CD14-positive monocyte (primary cell): ENCODE measurements at regions not wholly inside any gene's neighbourhood (a gene's known extent, or its start where the extent isn't known, plus 50 kb on each side); places are given as distances from the start of the nearest gene placed in this dataset.

Experiments used
- DNase-seq, 3 donors: peaks; one replicate each; pipeline ENCODE4 v3.0.0-alpha.2; 2011 to 2022
- H2AFZ ChIP-seq: 2 replicates; pipeline ENCODE4 v1.6.0; 2012; ENCODE audit warnings: mild to moderate bottlenecking, low read depth, low read length, inconsistent platforms; ENCODE audit not compliant: insufficient read depth, poor library complexity, severe bottlenecking
- H3K27ac ChIP-seq, 2 donors: 1 replicate in 1 of 2; 2 replicates in 1 of 2; pipeline ENCODE4 v1.5.1; 2012 to 2013; ENCODE audit warnings: low read length in 2 of 2, control low read depth in 1 of 2, inconsistent platforms in 1 of 2, low read depth in 1 of 2, mild to moderate bottlenecking in 1 of 2
- H3K27me3 ChIP-seq, 2 donors: one replicate each; pipeline versions ENCODE4 v1.6.0 to v1.6.1; 2011 to 2013; ENCODE audit warnings: low read length in 2 of 2; ENCODE audit not compliant: control insufficient read depth in 2 of 2, insufficient read depth in 2 of 2
- H3K36me3 ChIP-seq, 2 donors: replicated peaks in 1 of 2; 1 replicate in 1 of 2; 2 replicates in 1 of 2; pipeline versions ENCODE4 v1.5.1 to v1.6.1; 2012 to 2013; ENCODE audit warnings: low read length in 2 of 2, control low read depth in 1 of 2, inconsistent platforms in 1 of 2, mild to moderate bottlenecking in 1 of 2; ENCODE audit not compliant: insufficient read depth in 2 of 2, control insufficient read depth in 1 of 2
- H3K4me1 ChIP-seq, 2 donors: 1 replicate in 1 of 2; 2 replicates in 1 of 2; pipeline versions ENCODE4 v1.5.1 to v1.6.1; 2012 to 2013; ENCODE audit warnings: low read length in 2 of 2, control low read depth in 1 of 2, inconsistent platforms in 1 of 2, mild to moderate bottlenecking in 1 of 2, moderate library complexity in 1 of 2; ENCODE audit not compliant: insufficient read depth in 2 of 2, control insufficient read depth in 1 of 2
- H3K4me2 ChIP-seq: replicated peaks from 2 replicates; pipeline ENCODE3; 2012; ENCODE audit warnings: low read length, moderate library complexity, mild to moderate bottlenecking; ENCODE audit not compliant: poor library complexity, severe bottlenecking; ENCODE audit errors: extremely low read depth
- H3K4me3 ChIP-seq, 3 experiments: fragments of 200-600 bp in 1 of 3; sonication (generic) in 1 of 3; replicated peaks in 1 of 3; 1 replicate in 2 of 3; 2 replicates in 1 of 3; pipeline ENCODE4 v1.5.1; 2011 to 2013; ENCODE audit warnings: low read length in 3 of 3, mild to moderate bottlenecking in 3 of 3, control low read depth in 2 of 3, low read depth in 2 of 3, inconsistent platforms in 1 of 3, moderate library complexity in 1 of 3
- H3K79me2 ChIP-seq: 2 replicates; pipeline ENCODE4 v1.6.0; 2012; ENCODE audit warnings: mild to moderate bottlenecking, control low read depth, inconsistent platforms, low read length, moderate library complexity; ENCODE audit not compliant: insufficient read depth
- H3K9ac ChIP-seq: 2 replicates; pipeline ENCODE4 v1.6.0; 2017; ENCODE audit warnings: low read length, mild to moderate bottlenecking; ENCODE audit not compliant: insufficient read depth, poor library complexity, severe bottlenecking
- H3K9me3 ChIP-seq, 2 donors: replicated peaks in 1 of 2; 1 replicate in 1 of 2; 2 replicates in 1 of 2; pipeline versions ENCODE4 v1.5.1 to v1.6.1; 2012 to 2013; ENCODE audit warnings: low read length in 2 of 2, control low read depth in 1 of 2; ENCODE audit not compliant: control insufficient read depth in 1 of 2, insufficient read depth in 1 of 2
- H4K20me1 ChIP-seq: 2 replicates; pipeline ENCODE4 v1.6.0; 2012; ENCODE audit warnings: mild to moderate bottlenecking, low read length, control low read depth, moderate library complexity; ENCODE audit not compliant: insufficient read depth
- H3K27ac Mint-ChIP-seq, 7 donors: one replicate each; pipeline ENCODE4 v1.8.0; 2020; ENCODE audit warnings: mild to moderate bottlenecking in 7 of 7, mixed read lengths in 7 of 7, moderate library complexity in 6 of 7, inconsistent platforms in 2 of 7
- H3K27me3 Mint-ChIP-seq, 3 donors: one replicate each; pipeline ENCODE4 v1.8.0; 2021 to 2022; ENCODE audit warnings: low read depth in 3 of 3, mild to moderate bottlenecking in 3 of 3, mixed read lengths in 3 of 3, moderate library complexity in 3 of 3, inconsistent platforms in 1 of 3
- H3K36me3 Mint-ChIP-seq, 2 donors: one replicate each; pipeline ENCODE4 v1.8.0; 2020; ENCODE audit warnings: mixed read lengths in 2 of 2, inconsistent platforms in 1 of 2, mild to moderate bottlenecking in 1 of 2
- H3K4me1 Mint-ChIP-seq: one replicate; pipeline ENCODE4 v1.8.0; 2020; ENCODE audit warnings: mild to moderate bottlenecking, mixed read lengths
- H3K4me3 Mint-ChIP-seq, 2 donors: one replicate each; pipeline ENCODE4 v1.8.0; 2020; ENCODE audit warnings: mild to moderate bottlenecking in 2 of 2, mixed read lengths in 2 of 2, moderate library complexity in 1 of 2
- H3K9me3 Mint-ChIP-seq, 7 donors: one replicate each; pipeline ENCODE4 v1.8.0; 2020 to 2022; ENCODE audit warnings: mixed read lengths in 7 of 7, mild to moderate bottlenecking in 6 of 7, moderate library complexity in 6 of 7, inconsistent platforms in 2 of 7
- WGBS: methylation state at CpG from one replicate; pipeline ENCODE4 v1.1.5; 2013; ENCODE audit warnings: missing lambda C conversion rate; ENCODE audit not compliant: insufficient coverage; 5-methylcytosine and 5-hydroxymethylcytosine counted together
- intact Hi-C, 2 donors: fragments of 100-400 bp; cut with micrococcal nuclease; formaldehyde crosslinking; loops; one replicate each; pipeline versions ENCODE4 v1.15.0 to v1.15.1; 2023
- TF ChIP-seq, protein P1 (sequence below): fragments of 200-600 bp; IDR thresholded peaks from one replicate; pipeline ENCODE4 v1.8.0; 2022; ENCODE audit warnings: antibody characterized with exemption, mild to moderate bottlenecking

DNA sequence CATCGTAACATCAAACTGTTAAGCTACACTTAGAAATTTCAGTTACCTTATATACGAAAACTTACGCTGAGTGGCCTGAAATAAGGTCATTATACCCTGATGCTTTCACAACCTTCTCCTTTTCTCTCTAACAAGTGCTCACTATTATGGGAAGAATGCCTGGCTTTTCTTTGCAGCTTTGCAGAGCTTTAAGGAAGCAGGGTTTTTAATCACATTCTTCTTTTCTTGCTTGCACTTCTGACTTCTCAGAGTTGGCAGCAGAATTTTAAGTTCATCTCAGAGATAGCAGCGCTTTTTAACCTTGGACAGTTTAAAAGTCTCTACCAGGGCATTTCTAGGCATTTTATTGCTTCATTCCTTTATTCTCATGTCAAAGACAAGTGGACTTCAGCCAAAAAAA, 285.1 kb downstream of the SPRY2 start:
- peaks cover 0 to 10% of the 10 kb centered on the region in 2 donors for H3K9me3 ChIP-seq
- Mint-ChIP-seq H3K36me3 (no peaks in the 10 kb centered on the region), H3K27me3 (peaks cover 0 to 1% (median 0%) of the 10 kb centered on the region in 3 donors), H3K9me3 (peaks cover under 1 to 21% (median 15%) of the 10 kb centered on the region in 7 donors), H3K4me1 (peaks cover 3% of the 10 kb centered on the region), H3K27ac (no peak overlapping the region), H3K4me3 (no peak overlapping the region)
- H3K27me3 ChIP-seq, result no peaks in the 10 kb centered on the region
- no peaks in the 10 kb centered on the region for H3K79me2 ChIP-seq
- H4K20me1 ChIP-seq, result no peaks in the 10 kb centered on the region
- no peak overlapping the region for H3K27ac ChIP-seq
- no peak overlapping the region for H3K4me2 ChIP-seq
- H3K4me1 ChIP-seq, result no peaks in the 10 kb centered on the region
- H3K4me3 ChIP-seq, result no peak overlapping the region
- no peak for DNase-seq
- 100% methylated on average over 1 of the region's 4 CpGs for WGBS
- TF ChIP-seq, protein P1, sequence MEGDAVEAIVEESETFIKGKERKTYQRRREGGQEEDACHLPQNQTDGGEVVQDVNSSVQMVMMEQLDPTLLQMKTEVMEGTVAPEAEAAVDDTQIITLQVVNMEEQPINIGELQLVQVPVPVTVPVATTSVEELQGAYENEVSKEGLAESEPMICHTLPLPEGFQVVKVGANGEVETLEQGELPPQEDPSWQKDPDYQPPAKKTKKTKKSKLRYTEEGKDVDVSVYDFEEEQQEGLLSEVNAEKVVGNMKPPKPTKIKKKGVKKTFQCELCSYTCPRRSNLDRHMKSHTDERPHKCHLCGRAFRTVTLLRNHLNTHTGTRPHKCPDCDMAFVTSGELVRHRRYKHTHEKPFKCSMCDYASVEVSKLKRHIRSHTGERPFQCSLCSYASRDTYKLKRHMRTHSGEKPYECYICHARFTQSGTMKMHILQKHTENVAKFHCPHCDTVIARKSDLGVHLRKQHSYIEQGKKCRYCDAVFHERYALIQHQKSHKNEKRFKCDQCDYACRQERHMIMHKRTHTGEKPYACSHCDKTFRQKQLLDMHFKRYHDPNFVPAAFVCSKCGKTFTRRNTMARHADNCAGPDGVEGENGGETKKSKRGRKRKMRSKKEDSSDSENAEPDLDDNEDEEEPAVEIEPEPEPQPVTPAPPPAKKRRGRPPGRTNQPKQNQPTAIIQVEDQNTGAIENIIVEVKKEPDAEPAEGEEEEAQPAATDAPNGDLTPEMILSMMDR, result no peak
- no peak overlapping the region for H3K9ac ChIP-seq
- no peaks in the 10 kb centered on the region for H3K36me3 ChIP-seq
- intact Hi-C loops, result loop anchor here in 1 of 2 donors (10.0 kb wide), 1 partner anchor 409 kb away; no protein-coding TSS in a partner anchor
- no peak overlapping the region for H2AFZ ChIP-seq

GRCh38 chr13:80054806-80055205, 286.1 kb downstream of the SPRY2 start:
- Histone ChIP-seq H3K36me3 (no peaks in the 10 kb centered on the region), H3K4me3 (no peak overlapping the region), H3K4me1 (peaks cover 7% of the 10 kb centered on the region in 2 donors), H3K9ac (no peak overlapping the region), H3K79me2 (no peaks in the 10 kb centered on the region), H4K20me1 (no peaks in the 10 kb centered on the region), H3K27me3 (no peaks in the 10 kb centered on the region), H3K27ac (no peak overlapping the region), H3K4me2 (no peak overlapping the region), H2AFZ (no peak overlapping the region), H3K9me3 (peaks cover 0 to 8% of the 10 kb centered on the region in 2 donors)
- no CpG with 5 or more reads among the region's 3 CpGs for WGBS
- DNase-seq, result no peak
- Mint-ChIP-seq H3K9me3 (peaks cover 0 to 16% (median 12%) of the 10 kb centered on the region in 7 donors), H3K36me3 (peaks cover 0 to 1% of the 10 kb centered on the region in 2 donors), H3K27ac (no peak overlapping the region), H3K4me3 (no peak overlapping the region), H3K4me1 (peaks cover 10% of the 10 kb centered on the region), H3K27me3 (peaks cover 0 to 1% (median 0%) of the 10 kb centered on the region in 3 donors)
- TF ChIP-seq, protein P1, result no peak
- intact Hi-C loops, result loop anchor here in 1 of 2 donors (10.0 kb wide), 1 partner anchor 410 kb away; no protein-coding TSS in a partner anchor
